ENCODE measurements at regions not wholly inside any gene's neighbourhood (a gene's known extent, or its start where the extent isn't known, plus 50 kb on each side); places are given as distances from the start of the nearest gene placed in this dataset.

DNA sequence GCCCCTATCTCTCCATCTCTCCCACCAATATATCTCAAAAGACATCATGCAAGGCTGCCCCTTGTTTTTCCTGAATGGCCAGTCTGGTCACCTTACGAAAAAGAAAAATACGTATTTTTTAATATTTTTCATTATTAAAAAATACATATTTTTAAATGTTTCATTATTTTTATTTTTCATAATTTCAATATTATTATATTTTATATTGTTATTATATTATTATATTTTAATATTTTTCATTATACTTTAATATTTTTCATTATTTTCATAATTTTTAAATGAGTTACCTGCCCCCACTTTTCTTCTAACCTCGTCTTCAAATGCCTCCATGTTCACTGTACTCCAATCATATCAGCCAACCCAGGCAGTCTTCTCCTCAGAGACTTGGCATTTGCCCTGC lies 116.0 kb upstream of the ERCC4 start:
- Histone ChIP-seq H3K79me2 (ENCODE audit: low read length) (no peaks in the 10 kb centered on the region), H3K27ac (ENCODE audit: low read length) (no peak overlapping the region)
- no peak for TF ChIP-seq EZH2phosphoT487 (IDR thresholded peaks at IDR 0.05; ENCODE audit: low read depth)
- TF ChIP-seq, protein P1, sequence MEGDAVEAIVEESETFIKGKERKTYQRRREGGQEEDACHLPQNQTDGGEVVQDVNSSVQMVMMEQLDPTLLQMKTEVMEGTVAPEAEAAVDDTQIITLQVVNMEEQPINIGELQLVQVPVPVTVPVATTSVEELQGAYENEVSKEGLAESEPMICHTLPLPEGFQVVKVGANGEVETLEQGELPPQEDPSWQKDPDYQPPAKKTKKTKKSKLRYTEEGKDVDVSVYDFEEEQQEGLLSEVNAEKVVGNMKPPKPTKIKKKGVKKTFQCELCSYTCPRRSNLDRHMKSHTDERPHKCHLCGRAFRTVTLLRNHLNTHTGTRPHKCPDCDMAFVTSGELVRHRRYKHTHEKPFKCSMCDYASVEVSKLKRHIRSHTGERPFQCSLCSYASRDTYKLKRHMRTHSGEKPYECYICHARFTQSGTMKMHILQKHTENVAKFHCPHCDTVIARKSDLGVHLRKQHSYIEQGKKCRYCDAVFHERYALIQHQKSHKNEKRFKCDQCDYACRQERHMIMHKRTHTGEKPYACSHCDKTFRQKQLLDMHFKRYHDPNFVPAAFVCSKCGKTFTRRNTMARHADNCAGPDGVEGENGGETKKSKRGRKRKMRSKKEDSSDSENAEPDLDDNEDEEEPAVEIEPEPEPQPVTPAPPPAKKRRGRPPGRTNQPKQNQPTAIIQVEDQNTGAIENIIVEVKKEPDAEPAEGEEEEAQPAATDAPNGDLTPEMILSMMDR (IDR thresholded peaks at IDR 0.05; ENCODE audit: low read depth, low read length): no peak

DNA sequence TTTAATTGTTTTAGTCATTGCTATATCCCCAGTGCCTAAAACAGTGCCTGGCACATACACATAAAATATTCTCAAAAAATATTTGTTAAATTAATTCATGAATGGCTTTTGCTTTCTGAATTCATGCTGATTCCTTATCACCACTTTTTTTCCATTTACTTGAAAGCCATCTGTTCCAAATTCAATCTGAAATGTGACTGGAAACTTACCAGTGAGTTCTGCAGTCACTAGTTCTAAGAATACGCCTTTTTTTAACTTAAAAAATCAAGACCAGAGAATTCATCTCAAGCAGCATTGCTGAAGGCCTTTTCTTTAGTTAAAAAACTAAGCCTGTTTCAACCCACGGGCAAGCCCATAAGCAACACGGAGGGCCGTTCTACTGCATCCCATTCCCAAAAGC lies 114.0 kb upstream of the ERCC4 start:
- H3K27ac ChIP-seq (ENCODE audit: low read length): no peak overlapping the region

More for the DNA sequence above, 116.0 kb upstream of the ERCC4 start:
- Histone ChIP-seq H3K4me1 (ENCODE audit: low read length) (no peaks in the 10 kb centered on the region), H4K20me1 (ENCODE audit: insufficient read depth, low read length) (no peaks in the 10 kb centered on the region), H2AFZ (ENCODE audit: low read depth, low read length) (no peak overlapping the region), H3K36me3 (replicated peaks; ENCODE audit: low read depth, low read length) (no peaks in the 10 kb centered on the region), H3K27me3 (ENCODE audit: low read depth, low read length) (peaks cover 22% of the 10 kb centered on the region; the same call in 1 of the 2 replicates), H3K4me2 (ENCODE audit: low read length) (no peak overlapping the region), H3K4me3 (ENCODE audit: low read length) (no peak overlapping the region), H3K9me3 (ENCODE audit: insufficient read depth, low read length) (no peaks in the 10 kb centered on the region), H3K9ac (ENCODE audit: low read length) (no peak overlapping the region)

DNA sequence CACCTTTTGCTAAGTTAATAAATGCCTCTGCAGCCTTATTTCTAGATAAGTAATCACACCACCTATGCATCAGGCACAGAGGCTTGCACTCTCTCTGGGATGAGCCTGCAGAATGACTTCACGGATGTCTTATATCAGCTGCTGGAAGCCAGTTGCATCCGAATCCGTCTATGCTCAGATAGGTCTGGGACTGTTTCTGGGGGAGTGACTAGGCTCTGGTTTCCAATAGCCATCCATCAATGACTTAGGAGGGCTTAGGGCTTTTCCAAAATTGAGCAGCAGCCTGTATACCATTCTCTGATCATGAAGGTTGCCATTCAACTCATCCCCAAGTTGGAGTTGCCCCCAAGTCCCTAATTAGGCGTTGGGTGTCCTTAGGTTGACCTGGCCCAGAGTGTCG lies 113.3 kb upstream of the ERCC4 start:
- TF ChIP-seq EZH2phosphoT487 (IDR thresholded peaks at IDR 0.05; ENCODE audit: low read depth): no peak
- TF ChIP-seq, protein P1 (IDR thresholded peaks at IDR 0.05; ENCODE audit: low read depth, low read length): no peak
- H3K36me3 ChIP-seq (replicated peaks; ENCODE audit: low read depth, low read length): no peaks in the 10 kb centered on the region

More for the DNA sequence above, 114.0 kb upstream of the ERCC4 start:
- Histone ChIP-seq H2AFZ (ENCODE audit: low read depth, low read length) (no peak overlapping the region), H3K27me3 (ENCODE audit: low read depth, low read length) (peaks cover 22% of the 10 kb centered on the region; the same call in 1 of the 2 replicates), H3K79me2 (ENCODE audit: low read length) (no peaks in the 10 kb centered on the region), H3K4me1 (ENCODE audit: low read length) (no peaks in the 10 kb centered on the region), H3K9me3 (ENCODE audit: insufficient read depth, low read length) (no peaks in the 10 kb centered on the region), H4K20me1 (ENCODE audit: insufficient read depth, low read length) (no peaks in the 10 kb centered on the region), H3K4me2 (ENCODE audit: low read length) (no peak overlapping the region), H3K4me3 (ENCODE audit: low read length) (no peak overlapping the region), H3K9ac (ENCODE audit: low read length) (no peak overlapping the region), H3K36me3 (replicated peaks; ENCODE audit: low read depth, low read length) (no peaks in the 10 kb centered on the region)
- TF ChIP-seq EZH2phosphoT487 (IDR thresholded peaks at IDR 0.05; ENCODE audit: low read depth): no peak
- TF ChIP-seq, protein P1 (IDR thresholded peaks at IDR 0.05; ENCODE audit: low read depth, low read length): no peak

DNA sequence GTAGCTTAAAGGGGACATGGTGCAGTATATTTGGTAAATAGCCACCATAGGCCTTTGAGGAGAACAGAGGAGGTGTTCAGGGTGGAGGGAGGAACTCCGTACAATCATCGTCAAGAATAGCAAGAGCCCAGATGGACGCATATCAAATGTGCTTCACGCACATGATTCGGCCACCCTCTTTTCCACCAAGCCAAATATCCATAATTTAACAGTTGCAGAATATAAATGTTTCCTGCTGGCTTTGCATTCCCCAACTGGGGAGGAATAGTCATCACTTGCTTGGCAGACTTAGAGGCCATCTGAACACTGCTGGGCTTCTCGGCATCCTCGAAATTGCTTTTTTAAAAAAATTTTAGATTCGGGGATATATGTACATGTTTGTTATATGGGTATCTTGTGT lies 111.9 kb upstream of the ERCC4 start:
- no peak overlapping the region for H3K4me3 ChIP-seq (ENCODE audit: low read length)
- no peaks in the 10 kb centered on the region for H3K79me2 ChIP-seq (ENCODE audit: low read length)
- H2AFZ ChIP-seq (ENCODE audit: low read depth, low read length): no peak overlapping the region
- no peaks in the 10 kb centered on the region for H3K36me3 ChIP-seq (replicated peaks; ENCODE audit: low read depth, low read length)
- H3K4me1 ChIP-seq (ENCODE audit: low read length): no peaks in the 10 kb centered on the region
- H4K20me1 ChIP-seq (ENCODE audit: insufficient read depth, low read length): no peaks in the 10 kb centered on the region
- peaks cover 22% of the 10 kb centered on the region; the same call in 1 of the 2 replicates for H3K27me3 ChIP-seq (ENCODE audit: low read depth, low read length)
- no peak overlapping the region for H3K9ac ChIP-seq (ENCODE audit: low read length)
- no peak overlapping the region for H3K27ac ChIP-seq (ENCODE audit: low read length)
- TF ChIP-seq, protein P1 (IDR thresholded peaks at IDR 0.05; ENCODE audit: low read depth, low read length): no peak
- TF ChIP-seq EZH2phosphoT487 (IDR thresholded peaks at IDR 0.05; ENCODE audit: low read depth): no peak
- H3K9me3 ChIP-seq (ENCODE audit: insufficient read depth, low read length): no peaks in the 10 kb centered on the region
- no peak overlapping the region for H3K4me2 ChIP-seq (ENCODE audit: low read length)

More for the DNA sequence above, 113.3 kb upstream of the ERCC4 start:
- H3K27ac ChIP-seq (ENCODE audit: low read length): no peak overlapping the region
- H3K4me1 ChIP-seq (ENCODE audit: low read length): no peaks in the 10 kb centered on the region
- no peak overlapping the region for H3K4me2 ChIP-seq (ENCODE audit: low read length)
- no peak overlapping the region for H3K4me3 ChIP-seq (ENCODE audit: low read length)
- H3K79me2 ChIP-seq (ENCODE audit: low read length): no peaks in the 10 kb centered on the region
- H2AFZ ChIP-seq (ENCODE audit: low read depth, low read length): no peak overlapping the region
- H3K27me3 ChIP-seq (ENCODE audit: low read depth, low read length): peaks cover 22% of the 10 kb centered on the region; the same call in 1 of the 2 replicates
- H3K9me3 ChIP-seq (ENCODE audit: insufficient read depth, low read length): no peaks in the 10 kb centered on the region
- H4K20me1 ChIP-seq (ENCODE audit: insufficient read depth, low read length): no peaks in the 10 kb centered on the region
- H3K9ac ChIP-seq (ENCODE audit: low read length): no peak overlapping the region

Measured in OCI-LY3 (cell line).